Chondrocyte (in vitro differentiated cells): ENCODE measurements at regions not wholly inside any gene's neighbourhood (a gene's known extent, or its start where the extent isn't known, plus 50 kb on each side); places are given as distances from the start of the nearest gene placed in this dataset.
"Not testable (repeated sequence)": the region's sequence is repeated elsewhere in the genome, so short reads cannot be mapped to it uniquely, and the experiment has no call there.

Experiments
- DNase-seq: peaks from one replicate; pipeline ENCODE4 v3.0.0; 2021; ENCODE audit warnings: mixed read lengths, low spot score
- H3K27ac Mint-ChIP-seq: one replicate; pipeline ENCODE4 v1.8.0; 2021; ENCODE audit warnings: mild to moderate bottlenecking, moderate library complexity, mixed read lengths; ENCODE audit not compliant: unreplicated experiment
- H3K27me3 Mint-ChIP-seq: 2 replicates; pipeline ENCODE4 v1.8.0; 2021; ENCODE audit warnings: low read depth, mixed read lengths
- H3K36me3 Mint-ChIP-seq: 2 replicates; pipeline ENCODE4 v1.8.0; 2021; ENCODE audit warnings: low read depth, mixed read lengths
- H3K4me1 Mint-ChIP-seq: 2 replicates; pipeline ENCODE4 v1.8.0; 2021; ENCODE audit warnings: low read depth, mild to moderate bottlenecking, mixed read lengths
- H3K4me3 Mint-ChIP-seq: one replicate; pipeline ENCODE4 v1.8.0; 2021; ENCODE audit warnings: mild to moderate bottlenecking, moderate library complexity, mixed read lengths; ENCODE audit not compliant: unreplicated experiment
- H3K9me3 Mint-ChIP-seq: 2 replicates; pipeline ENCODE4 v1.8.0; 2021; ENCODE audit warnings: low read depth, mixed read lengths
- TF ChIP-seq, protein P1 (sequence below): fragments of 200-600 bp; sonication (generic); IDR thresholded peaks from 2 replicates; pipeline ENCODE4 v1.5.0; 2021; ENCODE audit warnings: antibody characterized with exemption, mild to moderate bottlenecking, moderate library complexity

DNA sequence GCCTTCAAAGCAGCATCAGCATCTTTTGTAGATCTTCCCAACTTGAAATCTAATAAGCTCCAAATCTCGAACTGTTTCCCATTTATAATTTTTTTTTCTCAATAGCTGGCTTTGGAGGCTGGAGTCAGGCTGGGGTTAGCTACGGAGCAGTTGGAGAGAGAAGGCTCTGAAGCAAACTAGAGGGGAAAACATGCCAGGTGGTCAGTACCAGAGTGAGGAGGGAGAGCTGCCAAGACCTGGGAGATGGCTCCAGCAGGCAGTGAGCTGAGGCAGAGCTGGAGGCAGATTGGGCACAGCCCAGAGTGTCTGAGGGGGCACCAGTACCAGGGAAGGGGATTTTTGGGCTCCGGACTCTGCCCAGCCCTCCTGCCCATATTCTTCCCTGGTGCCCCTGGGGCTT lies 311.2 kb downstream of the RPLP1 start:
- Mint-ChIP-seq H3K27ac (no peak overlapping the region), H3K9me3 (peaks cover 11% of the 10 kb centered on the region), H3K4me1 (peaks cover 26% of the 10 kb centered on the region), H3K27me3 (no peaks in the 10 kb centered on the region), H3K36me3 (peaks cover 2% of the 10 kb centered on the region), H3K4me3 (no peak overlapping the region)
- TF ChIP-seq, protein P1, sequence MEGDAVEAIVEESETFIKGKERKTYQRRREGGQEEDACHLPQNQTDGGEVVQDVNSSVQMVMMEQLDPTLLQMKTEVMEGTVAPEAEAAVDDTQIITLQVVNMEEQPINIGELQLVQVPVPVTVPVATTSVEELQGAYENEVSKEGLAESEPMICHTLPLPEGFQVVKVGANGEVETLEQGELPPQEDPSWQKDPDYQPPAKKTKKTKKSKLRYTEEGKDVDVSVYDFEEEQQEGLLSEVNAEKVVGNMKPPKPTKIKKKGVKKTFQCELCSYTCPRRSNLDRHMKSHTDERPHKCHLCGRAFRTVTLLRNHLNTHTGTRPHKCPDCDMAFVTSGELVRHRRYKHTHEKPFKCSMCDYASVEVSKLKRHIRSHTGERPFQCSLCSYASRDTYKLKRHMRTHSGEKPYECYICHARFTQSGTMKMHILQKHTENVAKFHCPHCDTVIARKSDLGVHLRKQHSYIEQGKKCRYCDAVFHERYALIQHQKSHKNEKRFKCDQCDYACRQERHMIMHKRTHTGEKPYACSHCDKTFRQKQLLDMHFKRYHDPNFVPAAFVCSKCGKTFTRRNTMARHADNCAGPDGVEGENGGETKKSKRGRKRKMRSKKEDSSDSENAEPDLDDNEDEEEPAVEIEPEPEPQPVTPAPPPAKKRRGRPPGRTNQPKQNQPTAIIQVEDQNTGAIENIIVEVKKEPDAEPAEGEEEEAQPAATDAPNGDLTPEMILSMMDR: no peak
- no peak for DNase-seq

DNA sequence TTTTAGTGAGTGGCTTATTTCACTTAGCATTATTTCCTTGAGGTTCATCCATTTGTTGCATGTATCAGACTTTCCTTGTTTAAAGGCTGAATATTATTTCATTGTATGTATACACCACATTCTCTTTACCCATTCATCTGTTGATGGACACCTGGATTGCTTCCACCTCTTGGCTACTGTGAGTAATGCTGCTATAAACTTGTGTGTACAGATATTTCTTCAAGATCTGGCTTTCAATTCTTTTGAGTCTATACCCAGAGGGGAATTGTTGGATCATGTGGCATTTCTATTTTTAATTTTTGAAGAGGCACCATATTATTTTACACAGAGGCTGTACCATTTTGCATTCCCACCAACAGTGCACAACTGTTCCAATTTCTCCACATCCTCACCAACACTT lies 313.5 kb downstream of the RPLP1 start:
- Mint-ChIP-seq H3K27me3 (no peaks in the 10 kb centered on the region), H3K27ac (no peak overlapping the region), H3K9me3 (peaks cover 11% of the 10 kb centered on the region), H3K4me1 (peaks cover 6% of the 10 kb centered on the region), H3K4me3 (no peak overlapping the region), H3K36me3 (peaks cover 6% of the 10 kb centered on the region)
- DNase-seq: no peak
- TF ChIP-seq, protein P1: no peak

DNA sequence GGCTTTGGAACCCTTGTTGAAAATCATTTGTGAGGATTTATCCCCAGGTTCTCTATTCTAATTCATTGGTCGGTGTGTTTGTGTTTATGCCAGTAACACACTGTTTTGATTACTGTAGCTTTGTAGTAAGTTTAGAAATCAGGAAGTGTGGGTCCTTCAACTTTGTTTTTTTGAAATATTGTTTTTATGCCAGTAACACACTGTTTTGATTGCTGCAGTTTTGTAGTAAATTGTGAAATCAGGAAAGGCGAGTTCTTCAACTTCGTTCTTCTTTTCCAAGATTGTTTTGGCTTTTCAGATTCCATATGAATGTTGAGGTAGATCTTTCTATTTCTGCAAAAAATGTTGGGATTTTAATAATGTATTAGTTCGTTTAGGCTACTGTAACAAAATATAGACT lies 314.6 kb downstream of the RPLP1 start:
- peaks cover 3% of the 10 kb centered on the region for H3K4me1 Mint-ChIP-seq
- H3K27ac Mint-ChIP-seq: no peak overlapping the region
- H3K27me3 Mint-ChIP-seq: peaks cover 7% of the 10 kb centered on the region

DNA sequence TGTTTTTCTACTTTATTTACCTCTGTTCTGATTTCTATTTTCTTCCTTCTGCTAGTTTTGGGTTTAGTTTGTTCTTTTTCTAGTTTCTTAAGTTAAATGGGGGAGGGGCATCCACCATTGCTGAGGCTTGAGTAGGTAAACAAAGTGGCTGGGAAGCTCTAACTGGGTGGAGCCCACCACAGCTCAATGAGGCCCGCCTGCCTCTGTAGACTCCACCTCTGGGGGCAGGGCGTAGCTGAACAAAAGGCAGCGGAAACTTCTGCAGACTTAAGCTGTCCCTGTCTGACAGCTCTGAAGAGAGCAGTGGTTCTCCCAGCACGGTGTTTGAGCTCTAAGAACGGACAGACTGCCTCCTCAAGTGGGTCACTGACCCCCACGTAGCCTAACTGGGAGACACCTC lies 316.7 kb downstream of the RPLP1 start:
- H3K4me1 Mint-ChIP-seq, H3K36me3 Mint-ChIP-seq, H3K4me3 Mint-ChIP-seq, H3K27ac Mint-ChIP-seq, DNase-seq: not testable (repeated sequence)
- Mint-ChIP-seq H3K27me3 (peaks cover 12% of the 10 kb centered on the region), H3K9me3 (peaks cover 17% of the 10 kb centered on the region)

More for the DNA sequence above, 314.6 kb downstream of the RPLP1 start:
- TF ChIP-seq, protein P1: no peak
- DNase-seq: no peak
- Mint-ChIP-seq H3K36me3 (peaks cover 8% of the 10 kb centered on the region), H3K4me3 (no peak overlapping the region), H3K9me3 (peaks cover 17% of the 10 kb centered on the region)

DNA sequence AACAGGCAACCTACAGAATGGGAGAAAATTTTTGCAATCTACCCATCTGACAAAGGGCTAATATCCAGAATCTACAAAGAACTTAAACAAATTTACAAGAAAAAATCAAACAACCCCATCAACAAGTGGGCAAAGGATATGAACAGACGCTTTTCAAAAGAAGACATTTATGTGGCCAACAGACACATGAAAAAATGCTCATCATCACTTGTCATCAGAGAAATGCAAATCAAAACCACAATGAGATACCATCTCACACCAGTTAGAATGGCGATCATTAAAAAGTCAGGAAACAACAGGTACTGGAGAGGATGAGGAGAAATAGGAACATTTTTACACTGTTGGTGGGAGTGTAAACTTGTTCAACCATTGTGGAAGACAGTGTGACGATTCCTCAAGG lies 321.6 kb downstream of the RPLP1 start:
- H3K4me1 Mint-ChIP-seq, H3K27ac Mint-ChIP-seq, DNase-seq, H3K4me3 Mint-ChIP-seq: not testable (repeated sequence)
- peaks cover 22% of the 10 kb centered on the region for H3K27me3 Mint-ChIP-seq
- H3K36me3 Mint-ChIP-seq: peaks cover 11% of the 10 kb centered on the region
- peaks cover 16% of the 10 kb centered on the region for H3K9me3 Mint-ChIP-seq

DNA sequence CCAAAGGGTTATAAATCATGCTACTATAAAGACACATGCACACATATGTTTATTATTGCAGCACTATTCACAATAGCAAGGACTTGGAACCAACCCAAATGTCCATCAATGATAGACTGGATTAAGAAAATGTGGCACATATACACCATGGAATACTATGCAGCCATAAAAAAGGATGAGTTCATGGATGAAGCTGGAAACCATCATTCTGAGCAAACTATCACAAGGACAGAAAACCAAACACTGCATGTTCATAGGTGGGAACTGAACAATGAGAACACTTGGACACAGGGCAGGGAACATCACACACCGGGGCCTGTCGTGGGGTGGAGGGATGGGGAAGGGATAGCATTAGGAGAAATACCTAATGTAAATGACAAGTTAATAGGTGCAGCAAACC lies 322.1 kb downstream of the RPLP1 start:
- not testable (repeated sequence) for H3K4me1 Mint-ChIP-seq, DNase-seq, H3K27ac Mint-ChIP-seq, H3K4me3 Mint-ChIP-seq
- H3K9me3 Mint-ChIP-seq: peaks cover 16% of the 10 kb centered on the region
- peaks cover 11% of the 10 kb centered on the region for H3K36me3 Mint-ChIP-seq
- peaks cover 22% of the 10 kb centered on the region for H3K27me3 Mint-ChIP-seq

DNA sequence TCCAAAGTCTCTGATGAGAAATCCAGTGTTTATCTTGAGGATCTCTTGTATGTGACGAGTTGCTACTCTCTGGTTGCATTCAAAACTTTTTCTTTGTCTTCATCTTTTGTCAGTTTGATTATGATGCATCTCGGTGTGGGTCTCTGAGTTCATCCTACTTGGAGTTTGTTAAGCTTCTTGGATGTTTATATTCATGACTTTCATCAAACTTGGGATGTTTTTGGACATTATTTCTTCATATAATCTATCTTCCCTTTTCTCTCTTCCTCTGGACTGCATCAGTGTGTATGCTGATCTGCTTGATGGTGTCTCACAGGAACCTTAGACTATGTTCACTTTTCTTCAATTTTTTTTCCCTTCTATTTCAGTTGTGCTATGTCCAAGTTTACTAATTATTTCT lies 320.4 kb downstream of the TLE3 start:
- no peak overlapping the region for H3K4me3 Mint-ChIP-seq
- no peak overlapping the region for H3K27ac Mint-ChIP-seq
- H3K9me3 Mint-ChIP-seq: peaks cover 11% of the 10 kb centered on the region
- DNase-seq: no peak
- H3K4me1 Mint-ChIP-seq: peaks cover 15% of the 10 kb centered on the region
- peaks cover 15% of the 10 kb centered on the region for H3K27me3 Mint-ChIP-seq
- TF ChIP-seq, protein P1: no peak
- H3K36me3 Mint-ChIP-seq: peaks cover 5% of the 10 kb centered on the region
